H9 (cell line): ENCODE measurements at regions not wholly inside any gene's neighbourhood (a gene's known extent, or its start where the extent isn't known, plus 50 kb on each side); places are given as distances from the start of the nearest gene placed in this dataset.

Experiments
- DNase-seq: peaks from one replicate; pipeline ENCODE4 v3.0.0-alpha.2; 2017
- H2AFZ ChIP-seq: one replicate; pipeline ENCODE4 v1.6.1; 2013; ENCODE audit warnings: mild to moderate bottlenecking, low read length, control low read depth, moderate library complexity
- H2AK5ac ChIP-seq: 2 replicates; pipeline ENCODE4 v1.6.1; 2013; ENCODE audit warnings: low read length, control low read depth, mixed read lengths; ENCODE audit not compliant: insufficient read length
- H2BK120ac ChIP-seq: one replicate; pipeline ENCODE4 v1.6.1; 2013; ENCODE audit warnings: low read depth, mild to moderate bottlenecking, low read length, control low read depth, inconsistent platforms; ENCODE audit not compliant: poor library complexity, severe bottlenecking
- H2BK12ac ChIP-seq: 2 replicates; pipeline ENCODE4 v1.6.1; 2013; ENCODE audit warnings: low read length, control low read depth, mixed read lengths, low read depth; ENCODE audit not compliant: insufficient read length
- H2BK15ac ChIP-seq: 2 replicates; pipeline ENCODE4 v1.6.1; 2013; ENCODE audit warnings: low read depth, low read length, control low read depth
- H2BK20ac ChIP-seq: one replicate; pipeline ENCODE4 v1.6.1; 2013; ENCODE audit warnings: low read depth, mild to moderate bottlenecking, low read length, control low read depth, inconsistent platforms; ENCODE audit not compliant: poor library complexity, severe bottlenecking
- H2BK5ac ChIP-seq: 2 replicates; pipeline ENCODE4 v1.6.1; 2013; ENCODE audit warnings: low read length, control low read depth, mixed read lengths; ENCODE audit not compliant: insufficient read length
- H3K14ac ChIP-seq: 2 replicates; pipeline ENCODE4 v1.6.1; 2013; ENCODE audit warnings: low read length, control low read depth; ENCODE audit not compliant: insufficient read depth
- H3K18ac ChIP-seq: 2 replicates; pipeline ENCODE4 v1.6.1; 2013; ENCODE audit warnings: low read depth, mild to moderate bottlenecking, mixed read lengths, low read length, control low read depth; ENCODE audit not compliant: insufficient read length
- H3K23ac ChIP-seq: 2 replicates; pipeline ENCODE4 v1.6.1; 2013; ENCODE audit warnings: low read length, control low read depth, mixed read lengths, low read depth; ENCODE audit not compliant: insufficient read length
- H3K23me2 ChIP-seq: 2 replicates; pipeline ENCODE4 v1.6.1; 2013; ENCODE audit warnings: low read depth, mild to moderate bottlenecking, mixed read lengths, low read length, control low read depth; ENCODE audit not compliant: insufficient read length, poor library complexity, severe bottlenecking
- H3K27ac ChIP-seq: 2 replicates; pipeline ENCODE4 v1.5.1; 2013; ENCODE audit warnings: low read length, control low read depth, mixed read lengths, low read depth; ENCODE audit not compliant: insufficient read length
- H3K27me3 ChIP-seq: 2 replicates; pipeline ENCODE4 v1.6.1; 2013; ENCODE audit warnings: low read length, control low read depth, inconsistent platforms; ENCODE audit not compliant: insufficient read depth
- H3K4ac ChIP-seq: 2 replicates; pipeline ENCODE4 v1.6.1; 2013; ENCODE audit warnings: low read depth, mild to moderate bottlenecking, control low read depth, inconsistent platforms, low read length, moderate library complexity
- H3K4me1 ChIP-seq: 2 replicates; pipeline ENCODE4 v1.6.1; 2013; ENCODE audit warnings: low read length, control low read depth, inconsistent platforms; ENCODE audit not compliant: insufficient read depth
- H3K4me2 ChIP-seq: 2 replicates; pipeline ENCODE4 v1.6.1; 2013; ENCODE audit warnings: low read length, control low read depth, mixed read lengths; ENCODE audit not compliant: insufficient read length, insufficient read depth
- H3K56ac ChIP-seq: 2 replicates; pipeline ENCODE4 v1.6.1; 2013; ENCODE audit warnings: low read depth, mild to moderate bottlenecking, mixed read lengths, low read length, control low read depth; ENCODE audit not compliant: insufficient read length
- H3K79me1 ChIP-seq: 2 replicates; pipeline ENCODE4 v1.6.1; 2013; ENCODE audit warnings: low read depth, mild to moderate bottlenecking, moderate library complexity, low read length, control low read depth, inconsistent platforms; ENCODE audit not compliant: insufficient read depth, poor library complexity, severe bottlenecking
- H3K79me2 ChIP-seq: 2 replicates; pipeline ENCODE4 v1.6.1; 2013; ENCODE audit warnings: low read length, control low read depth, inconsistent platforms; ENCODE audit not compliant: insufficient read depth
- H3K9ac ChIP-seq: 2 replicates; pipeline ENCODE4 v1.6.1; 2013; ENCODE audit warnings: low read length, control low read depth, mixed read lengths; ENCODE audit not compliant: insufficient read length; ENCODE audit errors: extremely low read depth
- H3K9me3 ChIP-seq: one replicate; pipeline ENCODE4 v1.6.1; 2013; ENCODE audit warnings: low read depth, low read length, inconsistent platforms; ENCODE audit not compliant: control insufficient read depth
- H3T11ph ChIP-seq: one replicate; pipeline ENCODE4 v1.6.1; 2013; ENCODE audit warnings: mild to moderate bottlenecking, low read length, control low read depth, inconsistent platforms
- H4K20me1 ChIP-seq: one replicate; pipeline ENCODE4 v1.6.1; 2013; ENCODE audit not compliant: control insufficient read depth, insufficient read length, insufficient read depth
- H4K5ac ChIP-seq: 2 replicates; pipeline ENCODE4 v1.6.1; 2013; ENCODE audit warnings: low read depth, mild to moderate bottlenecking, mixed read lengths, low read length, control low read depth; ENCODE audit not compliant: insufficient read length
- H4K8ac ChIP-seq: replicated peaks from 2 replicates; pipeline ENCODE4 v1.6.1; 2013; ENCODE audit warnings: low read length, control low read depth, mixed read lengths, low read depth; ENCODE audit not compliant: insufficient read length
- H4K91ac ChIP-seq: 2 replicates; pipeline ENCODE4 v1.6.1; 2013; ENCODE audit warnings: low read depth, mild to moderate bottlenecking, moderate library complexity, mixed read lengths, low read length, control low read depth; ENCODE audit not compliant: insufficient read length
- H3K27ac Mint-ChIP-seq, 3 experiments: 2 replicates in 2 of 3; 3 replicates in 1 of 3; pipeline ENCODE4 v1.8.0; 2020 to 2021; ENCODE audit warnings: mixed read lengths in 3 of 3, mild to moderate bottlenecking in 1 of 3, moderate library complexity in 1 of 3
- H3K27me3 Mint-ChIP-seq: 2 replicates; pipeline ENCODE4 v1.8.0; 2021; ENCODE audit warnings: low read depth, mild to moderate bottlenecking, moderate library complexity, mixed read lengths
- H3K36me3 Mint-ChIP-seq, 3 experiments: 2 replicates in 2 of 3; 3 replicates in 1 of 3; pipeline ENCODE4 v1.8.0; 2020 to 2021; ENCODE audit warnings: low read depth in 3 of 3, mixed read lengths in 3 of 3; ENCODE audit not compliant: insufficient read depth in 1 of 3
- H3K4me1 Mint-ChIP-seq, 2 experiments: 2 replicates each; pipeline ENCODE4 v1.8.0; 2020; ENCODE audit warnings: mixed read lengths in 2 of 2
- H3K4me3 Mint-ChIP-seq, 2 experiments: 2 replicates in 1 of 2; 3 replicates in 1 of 2; pipeline ENCODE4 v1.8.0; 2020 to 2021; ENCODE audit warnings: mild to moderate bottlenecking in 2 of 2, mixed read lengths in 2 of 2, moderate library complexity in 1 of 2
- H3K9me3 Mint-ChIP-seq, 2 experiments: 2 replicates in 1 of 2; 3 replicates in 1 of 2; pipeline ENCODE4 v1.8.0; 2020; ENCODE audit warnings: mild to moderate bottlenecking in 2 of 2, mixed read lengths in 2 of 2, moderate library complexity in 1 of 2
- CTCF ChIP-seq: fragments of 200-600 bp; sonication (generic); conservative IDR thresholded peaks from 3 replicates; pipeline ENCODE4 v1.8.0; 2021; ENCODE audit warnings: antibody characterized with exemption, mild to moderate bottlenecking
- WGBS: extraction: QIAGEN DNeasy Blood & Tissue Kit; methylation state at CpG from one replicate; pipeline ENCODE4 v1.1.7; 2013; ENCODE audit warnings: missing lambda C conversion rate, low lambda C conversion rate, mixed read lengths; ENCODE audit not compliant: insufficient read length; ENCODE audit errors: extremely low coverage; 5-methylcytosine and 5-hydroxymethylcytosine counted together

GRCh38 chr2:15006667-15007066, 374.1 kb downstream of the LRATD1 start:
- Histone ChIP-seq H3K4me2 (no peak overlapping the region), H4K20me1 (no peaks in the 10 kb centered on the region), H3K56ac (no peak overlapping the region), H3K9me3 (no peaks in the 10 kb centered on the region), H3K23ac (no peak overlapping the region), H3T11ph (no peak overlapping the region), H2AFZ (no peak overlapping the region), H3K4ac (no peak overlapping the region), H3K79me1 (no peaks in the 10 kb centered on the region), H2BK12ac (no peak overlapping the region), H2BK20ac (no peak overlapping the region), H3K27ac (no peak overlapping the region), H2BK15ac (no peak overlapping the region), H4K8ac (no peak overlapping the region), H3K4me1 (no peaks in the 10 kb centered on the region), H3K14ac (no peak overlapping the region), H3K27me3 (no peaks in the 10 kb centered on the region), H3K9ac (no peak overlapping the region), H2BK5ac (no peak overlapping the region), H3K18ac (no peak overlapping the region), H4K5ac (no peak overlapping the region), H2AK5ac (no peak overlapping the region), H3K23me2 (no peaks in the 10 kb centered on the region), H4K91ac (no peak overlapping the region), H3K79me2 (no peaks in the 10 kb centered on the region), H2BK120ac (no peak overlapping the region)
- DNase-seq: no peak
- Mint-ChIP-seq H3K4me3 (no peak overlapping the region), H3K4me1 (peaks cover 0 to 2% of the 10 kb centered on the region in 2 experiments; a peak in 1 of 4 replicates), H3K9me3 (peaks cover 0 to under 1% of the 10 kb centered on the region in 2 experiments; a peak in 2 of 5 replicates), H3K27me3 (no peaks in the 10 kb centered on the region), H3K36me3 (no peaks in the 10 kb centered on the region), H3K27ac (no peak overlapping the region)
- no CpG with 5 or more reads among the region's 2 CpGs for WGBS
- TF ChIP-seq CTCF: no peak
